HCT116 (cell line): ENCODE measurements at regions not wholly inside any gene's neighbourhood (a gene's known extent, or its start where the extent isn't known, plus 50 kb on each side); places are given as distances from the start of the nearest gene placed in this dataset.

ENCODE experiments used
- CBX3 ChIP-seq: IDR thresholded peaks from 2 replicates; pipeline ENCODE4 v1.6.1; 2012; ENCODE audit warnings: low read depth
- FOSL1 ChIP-seq: IDR thresholded peaks from 2 replicates; pipeline ENCODE4 v1.6.1; 2012; ENCODE audit warnings: low read depth
- POLR2A ChIP-seq: IDR thresholded peaks from 2 replicates; pipeline ENCODE4 v1.7.0; 2011; ENCODE audit warnings: borderline replicate concordance; ENCODE audit not compliant: insufficient read depth, insufficient read length; ENCODE audit errors: extremely low read depth
- POLR2AphosphoS5 ChIP-seq: IDR thresholded peaks from 2 replicates; pipeline ENCODE4 v1.6.1; 2011; ENCODE audit warnings: mild to moderate bottlenecking, low read depth, low read length, moderate library complexity
- ZNF274 ChIP-seq: fragments of 200-500 bp; sonication (Bioruptor generic); IDR thresholded peaks from 2 replicates; pipeline ENCODE4 v1.6.1; 2014; ENCODE audit warnings: mild to moderate bottlenecking, low read depth, low read length, inconsistent platforms
- TF ChIP-seq, protein P1 (sequence below): IDR thresholded peaks from 2 replicates; pipeline ENCODE4 v1.6.1; 2011; ENCODE audit warnings: mild to moderate bottlenecking, low read length, moderate library complexity; ENCODE audit not compliant: insufficient replicate concordance; ENCODE audit errors: extremely low read depth
- TF ChIP-seq, protein P2 (sequence below): IDR thresholded peaks from 2 replicates; pipeline ENCODE4 v1.6.1; 2012; ENCODE audit warnings: low read depth
- TF ChIP-seq, protein P3 (sequence below), 3 experiments: fragments of 200-600 bp in 1 of 3; sonication (generic) in 1 of 3; IDR thresholded peaks in 2 of 3; conservative IDR thresholded peaks in 1 of 3; 2 replicates each; pipeline ENCODE4 v1.5.1; 2012 to 2017; ENCODE audit warnings: low read depth in 2 of 3, low read length in 2 of 3, antibody characterized with exemption in 1 of 3, borderline replicate concordance in 1 of 3, control low read depth in 1 of 3, mild to moderate bottlenecking in 1 of 3, mixed read lengths in 1 of 3, mixed run types in 1 of 3, moderate library complexity in 1 of 3; ENCODE audit not compliant: insufficient read depth in 1 of 3

DNA sequence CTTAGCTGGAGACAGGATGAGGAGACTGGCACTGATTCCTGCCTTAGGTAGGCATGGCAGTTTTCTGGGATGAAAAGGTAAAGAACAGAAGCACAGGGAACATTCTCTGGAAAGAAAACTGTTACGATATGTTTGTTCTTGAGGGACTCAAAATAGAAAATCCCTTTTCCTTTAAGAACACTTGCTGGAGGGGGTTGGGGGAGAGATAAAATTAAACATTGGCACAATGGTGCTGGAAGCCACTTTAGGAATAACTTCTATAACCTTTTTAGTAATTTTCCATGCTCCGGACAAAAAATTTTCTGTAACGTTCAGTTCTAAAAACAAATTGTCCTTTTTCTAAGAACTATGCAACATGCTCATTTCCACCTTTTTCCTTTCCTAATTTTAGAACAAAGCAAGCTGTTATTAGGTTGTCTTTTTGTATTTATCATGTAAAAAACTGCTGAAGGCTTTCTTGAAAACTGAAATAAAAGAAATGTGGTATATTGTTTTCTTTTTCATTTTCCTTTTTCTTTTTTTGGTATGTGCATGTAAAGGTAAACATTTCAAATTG is 343.8 kb downstream of the EPHA4 start:
- TF ChIP-seq POLR2A (no peak), CBX3 (no peak), ZNF274 (no peak), POLR2AphosphoS5 (no peak), FOSL1 (no peak)
- TF ChIP-seq, protein P1, sequence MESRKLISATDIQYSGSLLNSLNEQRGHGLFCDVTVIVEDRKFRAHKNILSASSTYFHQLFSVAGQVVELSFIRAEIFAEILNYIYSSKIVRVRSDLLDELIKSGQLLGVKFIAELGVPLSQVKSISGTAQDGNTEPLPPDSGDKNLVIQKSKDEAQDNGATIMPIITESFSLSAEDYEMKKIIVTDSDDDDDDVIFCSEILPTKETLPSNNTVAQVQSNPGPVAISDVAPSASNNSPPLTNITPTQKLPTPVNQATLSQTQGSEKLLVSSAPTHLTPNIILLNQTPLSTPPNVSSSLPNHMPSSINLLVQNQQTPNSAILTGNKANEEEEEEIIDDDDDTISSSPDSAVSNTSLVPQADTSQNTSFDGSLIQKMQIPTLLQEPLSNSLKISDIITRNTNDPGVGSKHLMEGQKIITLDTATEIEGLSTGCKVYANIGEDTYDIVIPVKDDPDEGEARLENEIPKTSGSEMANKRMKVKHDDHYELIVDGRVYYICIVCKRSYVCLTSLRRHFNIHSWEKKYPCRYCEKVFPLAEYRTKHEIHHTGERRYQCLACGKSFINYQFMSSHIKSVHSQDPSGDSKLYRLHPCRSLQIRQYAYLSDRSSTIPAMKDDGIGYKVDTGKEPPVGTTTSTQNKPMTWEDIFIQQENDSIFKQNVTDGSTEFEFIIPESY = no peak
- TF ChIP-seq, protein P2, sequence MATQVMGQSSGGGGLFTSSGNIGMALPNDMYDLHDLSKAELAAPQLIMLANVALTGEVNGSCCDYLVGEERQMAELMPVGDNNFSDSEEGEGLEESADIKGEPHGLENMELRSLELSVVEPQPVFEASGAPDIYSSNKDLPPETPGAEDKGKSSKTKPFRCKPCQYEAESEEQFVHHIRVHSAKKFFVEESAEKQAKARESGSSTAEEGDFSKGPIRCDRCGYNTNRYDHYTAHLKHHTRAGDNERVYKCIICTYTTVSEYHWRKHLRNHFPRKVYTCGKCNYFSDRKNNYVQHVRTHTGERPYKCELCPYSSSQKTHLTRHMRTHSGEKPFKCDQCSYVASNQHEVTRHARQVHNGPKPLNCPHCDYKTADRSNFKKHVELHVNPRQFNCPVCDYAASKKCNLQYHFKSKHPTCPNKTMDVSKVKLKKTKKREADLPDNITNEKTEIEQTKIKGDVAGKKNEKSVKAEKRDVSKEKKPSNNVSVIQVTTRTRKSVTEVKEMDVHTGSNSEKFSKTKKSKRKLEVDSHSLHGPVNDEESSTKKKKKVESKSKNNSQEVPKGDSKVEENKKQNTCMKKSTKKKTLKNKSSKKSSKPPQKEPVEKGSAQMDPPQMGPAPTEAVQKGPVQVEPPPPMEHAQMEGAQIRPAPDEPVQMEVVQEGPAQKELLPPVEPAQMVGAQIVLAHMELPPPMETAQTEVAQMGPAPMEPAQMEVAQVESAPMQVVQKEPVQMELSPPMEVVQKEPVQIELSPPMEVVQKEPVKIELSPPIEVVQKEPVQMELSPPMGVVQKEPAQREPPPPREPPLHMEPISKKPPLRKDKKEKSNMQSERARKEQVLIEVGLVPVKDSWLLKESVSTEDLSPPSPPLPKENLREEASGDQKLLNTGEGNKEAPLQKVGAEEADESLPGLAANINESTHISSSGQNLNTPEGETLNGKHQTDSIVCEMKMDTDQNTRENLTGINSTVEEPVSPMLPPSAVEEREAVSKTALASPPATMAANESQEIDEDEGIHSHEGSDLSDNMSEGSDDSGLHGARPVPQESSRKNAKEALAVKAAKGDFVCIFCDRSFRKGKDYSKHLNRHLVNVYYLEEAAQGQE = no peak
- TF ChIP-seq, protein P3, sequence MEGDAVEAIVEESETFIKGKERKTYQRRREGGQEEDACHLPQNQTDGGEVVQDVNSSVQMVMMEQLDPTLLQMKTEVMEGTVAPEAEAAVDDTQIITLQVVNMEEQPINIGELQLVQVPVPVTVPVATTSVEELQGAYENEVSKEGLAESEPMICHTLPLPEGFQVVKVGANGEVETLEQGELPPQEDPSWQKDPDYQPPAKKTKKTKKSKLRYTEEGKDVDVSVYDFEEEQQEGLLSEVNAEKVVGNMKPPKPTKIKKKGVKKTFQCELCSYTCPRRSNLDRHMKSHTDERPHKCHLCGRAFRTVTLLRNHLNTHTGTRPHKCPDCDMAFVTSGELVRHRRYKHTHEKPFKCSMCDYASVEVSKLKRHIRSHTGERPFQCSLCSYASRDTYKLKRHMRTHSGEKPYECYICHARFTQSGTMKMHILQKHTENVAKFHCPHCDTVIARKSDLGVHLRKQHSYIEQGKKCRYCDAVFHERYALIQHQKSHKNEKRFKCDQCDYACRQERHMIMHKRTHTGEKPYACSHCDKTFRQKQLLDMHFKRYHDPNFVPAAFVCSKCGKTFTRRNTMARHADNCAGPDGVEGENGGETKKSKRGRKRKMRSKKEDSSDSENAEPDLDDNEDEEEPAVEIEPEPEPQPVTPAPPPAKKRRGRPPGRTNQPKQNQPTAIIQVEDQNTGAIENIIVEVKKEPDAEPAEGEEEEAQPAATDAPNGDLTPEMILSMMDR (IDR thresholded peaks at IDR 0.05 in 2 of 3, conservative IDR thresholded peaks at IDR 0.05 in 1 of 3; ENCODE audit: borderline replicate concordance in 1 of 3, insufficient read depth in 1 of 3, low read depth in 2 of 3, low read length in 2 of 3) = no peak
